ENCODE measurements at regions not wholly inside any gene's neighbourhood (a gene's known extent, or its start where the extent isn't known, plus 50 kb on each side); places are given as distances from the start of the nearest gene placed in this dataset.

DNA sequence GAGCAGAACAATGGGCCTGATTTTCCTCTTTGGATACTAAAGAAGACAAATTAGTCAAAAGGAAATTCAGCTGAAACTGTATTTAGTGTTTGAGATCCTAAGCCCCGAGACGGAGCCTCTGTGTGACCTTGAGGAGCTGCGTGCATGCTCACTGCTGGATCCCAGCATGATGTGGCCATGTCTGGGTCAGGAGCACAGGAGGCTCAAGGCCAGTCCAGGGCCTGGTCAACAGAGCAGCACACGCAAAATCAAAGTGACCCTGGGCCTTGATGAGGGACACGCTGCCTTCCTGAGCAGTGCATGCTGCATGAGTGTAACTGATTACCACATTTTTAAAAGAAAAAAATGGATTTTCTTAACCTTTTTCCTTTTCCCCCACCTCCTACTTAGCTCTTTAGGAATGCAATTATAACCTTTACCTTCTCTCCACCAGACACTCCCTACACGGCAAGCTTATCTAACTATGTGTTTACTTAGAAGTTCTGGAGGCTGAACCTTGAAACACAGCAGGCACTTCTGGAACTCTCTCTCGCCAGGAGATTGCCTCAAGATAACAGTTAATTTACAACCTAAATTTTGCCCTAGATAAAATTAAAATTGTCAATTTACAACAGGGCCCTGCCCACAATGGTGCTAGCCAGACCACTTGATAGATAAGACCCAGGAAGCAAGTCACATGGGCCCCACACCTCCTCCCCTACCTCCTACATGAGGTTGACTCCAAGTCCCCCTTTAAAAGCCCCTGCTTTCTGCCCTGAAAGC, 144.6 kb downstream of the LRIG2 start:
- H3K27me3 Mint-ChIP-seq (ENCODE audit: low read depth), result peaks cover 3% of the 10 kb centered on the region; the same call in 1 of the 2 replicates
- TF ChIP-seq, protein P1, sequence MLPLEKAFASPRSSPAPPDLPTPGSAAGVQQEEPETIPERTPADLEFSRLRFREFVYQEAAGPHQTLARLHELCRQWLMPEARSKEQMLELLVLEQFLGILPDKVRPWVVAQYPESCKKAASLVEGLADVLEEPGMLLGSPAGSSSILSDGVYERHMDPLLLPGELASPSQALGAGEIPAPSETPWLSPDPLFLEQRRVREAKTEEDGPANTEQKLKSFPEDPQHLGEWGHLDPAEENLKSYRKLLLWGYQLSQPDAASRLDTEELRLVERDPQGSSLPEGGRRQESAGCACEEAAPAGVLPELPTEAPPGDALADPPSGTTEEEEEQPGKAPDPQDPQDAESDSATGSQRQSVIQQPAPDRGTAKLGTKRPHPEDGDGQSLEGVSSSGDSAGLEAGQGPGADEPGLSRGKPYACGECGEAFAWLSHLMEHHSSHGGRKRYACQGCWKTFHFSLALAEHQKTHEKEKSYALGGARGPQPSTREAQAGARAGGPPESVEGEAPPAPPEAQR (CRISPR knock-in tag; IDR thresholded peaks at IDR 0.05), result no peak
- TF ChIP-seq, protein P2, sequence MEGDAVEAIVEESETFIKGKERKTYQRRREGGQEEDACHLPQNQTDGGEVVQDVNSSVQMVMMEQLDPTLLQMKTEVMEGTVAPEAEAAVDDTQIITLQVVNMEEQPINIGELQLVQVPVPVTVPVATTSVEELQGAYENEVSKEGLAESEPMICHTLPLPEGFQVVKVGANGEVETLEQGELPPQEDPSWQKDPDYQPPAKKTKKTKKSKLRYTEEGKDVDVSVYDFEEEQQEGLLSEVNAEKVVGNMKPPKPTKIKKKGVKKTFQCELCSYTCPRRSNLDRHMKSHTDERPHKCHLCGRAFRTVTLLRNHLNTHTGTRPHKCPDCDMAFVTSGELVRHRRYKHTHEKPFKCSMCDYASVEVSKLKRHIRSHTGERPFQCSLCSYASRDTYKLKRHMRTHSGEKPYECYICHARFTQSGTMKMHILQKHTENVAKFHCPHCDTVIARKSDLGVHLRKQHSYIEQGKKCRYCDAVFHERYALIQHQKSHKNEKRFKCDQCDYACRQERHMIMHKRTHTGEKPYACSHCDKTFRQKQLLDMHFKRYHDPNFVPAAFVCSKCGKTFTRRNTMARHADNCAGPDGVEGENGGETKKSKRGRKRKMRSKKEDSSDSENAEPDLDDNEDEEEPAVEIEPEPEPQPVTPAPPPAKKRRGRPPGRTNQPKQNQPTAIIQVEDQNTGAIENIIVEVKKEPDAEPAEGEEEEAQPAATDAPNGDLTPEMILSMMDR (IDR thresholded peaks at IDR 0.05), result no peak
- TF ChIP-seq, protein P3, sequence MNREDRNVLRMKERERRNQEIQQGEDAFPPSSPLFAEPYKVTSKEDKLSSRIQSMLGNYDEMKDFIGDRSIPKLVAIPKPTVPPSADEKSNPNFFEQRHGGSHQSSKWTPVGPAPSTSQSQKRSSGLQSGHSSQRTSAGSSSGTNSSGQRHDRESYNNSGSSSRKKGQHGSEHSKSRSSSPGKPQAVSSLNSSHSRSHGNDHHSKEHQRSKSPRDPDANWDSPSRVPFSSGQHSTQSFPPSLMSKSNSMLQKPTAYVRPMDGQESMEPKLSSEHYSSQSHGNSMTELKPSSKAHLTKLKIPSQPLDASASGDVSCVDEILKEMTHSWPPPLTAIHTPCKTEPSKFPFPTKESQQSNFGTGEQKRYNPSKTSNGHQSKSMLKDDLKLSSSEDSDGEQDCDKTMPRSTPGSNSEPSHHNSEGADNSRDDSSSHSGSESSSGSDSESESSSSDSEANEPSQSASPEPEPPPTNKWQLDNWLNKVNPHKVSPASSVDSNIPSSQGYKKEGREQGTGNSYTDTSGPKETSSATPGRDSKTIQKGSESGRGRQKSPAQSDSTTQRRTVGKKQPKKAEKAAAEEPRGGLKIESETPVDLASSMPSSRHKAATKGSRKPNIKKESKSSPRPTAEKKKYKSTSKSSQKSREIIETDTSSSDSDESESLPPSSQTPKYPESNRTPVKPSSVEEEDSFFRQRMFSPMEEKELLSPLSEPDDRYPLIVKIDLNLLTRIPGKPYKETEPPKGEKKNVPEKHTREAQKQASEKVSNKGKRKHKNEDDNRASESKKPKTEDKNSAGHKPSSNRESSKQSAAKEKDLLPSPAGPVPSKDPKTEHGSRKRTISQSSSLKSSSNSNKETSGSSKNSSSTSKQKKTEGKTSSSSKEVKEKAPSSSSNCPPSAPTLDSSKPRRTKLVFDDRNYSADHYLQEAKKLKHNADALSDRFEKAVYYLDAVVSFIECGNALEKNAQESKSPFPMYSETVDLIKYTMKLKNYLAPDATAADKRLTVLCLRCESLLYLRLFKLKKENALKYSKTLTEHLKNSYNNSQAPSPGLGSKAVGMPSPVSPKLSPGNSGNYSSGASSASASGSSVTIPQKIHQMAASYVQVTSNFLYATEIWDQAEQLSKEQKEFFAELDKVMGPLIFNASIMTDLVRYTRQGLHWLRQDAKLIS (CRISPR knock-in tag; IDR thresholded peaks at IDR 0.05; ENCODE audit: borderline replicate concordance), result no peak
- no peak for TF ChIP-seq MXD4 (CRISPR knock-in tag; IDR thresholded peaks at IDR 0.05; ENCODE audit: borderline replicate concordance)
- no peak for TF ChIP-seq NR3C1 (CRISPR knock-in tag; conservative IDR thresholded peaks at IDR 0.05; ENCODE audit: low read depth)
- TF ChIP-seq CBFB (CRISPR knock-in tag; IDR thresholded peaks at IDR 0.05; ENCODE audit: low read depth), result no peak
- TF ChIP-seq FOXP1 (CRISPR knock-in tag; IDR thresholded peaks at IDR 0.05; ENCODE audit: borderline replicate concordance), result no peak
- no peak for TF ChIP-seq ZNF423 (CRISPR knock-in tag; IDR thresholded peaks at IDR 0.05)
- TF ChIP-seq, protein P4, sequence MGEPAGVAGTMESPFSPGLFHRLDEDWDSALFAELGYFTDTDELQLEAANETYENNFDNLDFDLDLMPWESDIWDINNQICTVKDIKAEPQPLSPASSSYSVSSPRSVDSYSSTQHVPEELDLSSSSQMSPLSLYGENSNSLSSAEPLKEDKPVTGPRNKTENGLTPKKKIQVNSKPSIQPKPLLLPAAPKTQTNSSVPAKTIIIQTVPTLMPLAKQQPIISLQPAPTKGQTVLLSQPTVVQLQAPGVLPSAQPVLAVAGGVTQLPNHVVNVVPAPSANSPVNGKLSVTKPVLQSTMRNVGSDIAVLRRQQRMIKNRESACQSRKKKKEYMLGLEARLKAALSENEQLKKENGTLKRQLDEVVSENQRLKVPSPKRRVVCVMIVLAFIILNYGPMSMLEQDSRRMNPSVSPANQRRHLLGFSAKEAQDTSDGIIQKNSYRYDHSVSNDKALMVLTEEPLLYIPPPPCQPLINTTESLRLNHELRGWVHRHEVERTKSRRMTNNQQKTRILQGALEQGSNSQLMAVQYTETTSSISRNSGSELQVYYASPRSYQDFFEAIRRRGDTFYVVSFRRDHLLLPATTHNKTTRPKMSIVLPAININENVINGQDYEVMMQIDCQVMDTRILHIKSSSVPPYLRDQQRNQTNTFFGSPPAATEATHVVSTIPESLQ (CRISPR knock-in tag; IDR thresholded peaks at IDR 0.05), result no peak
- no peak for TF ChIP-seq ZNF263 (CRISPR knock-in tag; IDR thresholded peaks at IDR 0.05; ENCODE audit: low read depth)
- no peak for TF ChIP-seq JAZF1 (CRISPR knock-in tag; IDR thresholded peaks at IDR 0.05)
- no peak for TF ChIP-seq GTF2I (CRISPR knock-in tag; conservative IDR thresholded peaks at IDR 0.05)
- TF ChIP-seq ZNF671 (CRISPR knock-in tag; IDR thresholded peaks at IDR 0.05), result no peak
- TF ChIP-seq ZNF416 (CRISPR knock-in tag; IDR thresholded peaks at IDR 0.05), result no peak
- TF ChIP-seq SP1 (CRISPR knock-in tag; conservative IDR thresholded peaks at IDR 0.05), result no peak
- TF ChIP-seq GRHL2 (CRISPR knock-in tag; IDR thresholded peaks at IDR 0.05; ENCODE audit: insufficient replicate concordance, severe bottlenecking), result no peak
- no peak for TF ChIP-seq NR2C2 (CRISPR knock-in tag; IDR thresholded peaks at IDR 0.05)
- TF ChIP-seq KAT7 (CRISPR knock-in tag; IDR thresholded peaks at IDR 0.05; ENCODE audit: borderline replicate concordance), result no peak
- no peak for ATAC-seq
- H3K27ac Mint-ChIP-seq, result no peak overlapping the region
- peaks cover 33% of the 10 kb centered on the region for H3K9me3 Mint-ChIP-seq
- no peak for DNase-seq (ENCODE audit: low spot score)
- peaks cover 23% of the 10 kb centered on the region for H3K4me1 Mint-ChIP-seq
- ChIA-PET POLR2A (no interaction called here), CTCF (interaction anchor here (0.6 kb wide), 1 partner anchor 93 kb away, joined by 3 read pairs; no protein-coding TSS in a partner anchor)
- peaks cover 27% of the 10 kb centered on the region for H3K36me3 Mint-ChIP-seq
- H3K4me3 Mint-ChIP-seq, result no peak overlapping the region

Data from WTC11 (cell line).